ENCODE measurements at regions not wholly inside any gene's neighbourhood (a gene's known extent, or its start where the extent isn't known, plus 50 kb on each side); places are given as distances from the start of the nearest gene placed in this dataset.

- Mint-ChIP-seq H3K36me3 (ENCODE audit: low read depth) (no peaks in the 10 kb centered on the region), H3K27ac (no peak overlapping the region), H3K27me3 (ENCODE audit: low read depth, poor library complexity) (no peaks in the 10 kb centered on the region), H3K9me3 (no peaks in the 10 kb centered on the region), H3K4me1 (peaks cover 5% of the 10 kb centered on the region), H3K4me3 (no peak overlapping the region)
- no peak for DNase-seq
- no peak for TF ChIP-seq CTCF (IDR thresholded peaks at IDR 0.05)
These were observed 212.1 kb upstream of the PPP1R3A start for GRCh38 chr7:114130866-114131265.

- no peak overlapping the region for H3K4me3 Mint-ChIP-seq
- no peak for DNase-seq
- no peaks in the 10 kb centered on the region for H3K9me3 Mint-ChIP-seq
- H3K4me1 Mint-ChIP-seq = peaks cover 5% of the 10 kb centered on the region
- H3K27ac Mint-ChIP-seq = no peak overlapping the region
- TF ChIP-seq CTCF (IDR thresholded peaks at IDR 0.05) = no peak
- H3K36me3 Mint-ChIP-seq (ENCODE audit: low read depth) = no peaks in the 10 kb centered on the region
- H3K27me3 Mint-ChIP-seq (ENCODE audit: low read depth, poor library complexity) = no peaks in the 10 kb centered on the region
These were observed 210.1 kb upstream of the PPP1R3A start for GRCh38 chr7:114128880-114129279.

- Mint-ChIP-seq H3K27me3 (ENCODE audit: low read depth, poor library complexity) (no peaks in the 10 kb centered on the region), H3K4me3 (no peak overlapping the region)
These were observed 207.3 kb upstream of the PPP1R3A start for GRCh38 chr7:114126095-114126494.

GRCh38 chr7:114112806-114113205 is 194.0 kb upstream of the PPP1R3A start:
- H3K4me1 Mint-ChIP-seq = no peaks in the 10 kb centered on the region
- H3K27ac Mint-ChIP-seq = peak overlapping the region; percentile 46
- TF ChIP-seq CTCF (IDR thresholded peaks at IDR 0.05) = no peak

More at GRCh38 chr7:114126095-114126494, 207.3 kb upstream of the PPP1R3A start:
- no peak overlapping the region for H3K27ac Mint-ChIP-seq
- no peaks in the 10 kb centered on the region for H3K9me3 Mint-ChIP-seq
- peaks cover 4% of the 10 kb centered on the region for H3K4me1 Mint-ChIP-seq
- DNase-seq = no peak
- H3K36me3 Mint-ChIP-seq (ENCODE audit: low read depth) = no peaks in the 10 kb centered on the region
- no peak for TF ChIP-seq CTCF (IDR thresholded peaks at IDR 0.05)

GRCh38 chr7:114110666-114111065 is 191.9 kb upstream of the PPP1R3A start:
- Mint-ChIP-seq H3K4me3 (no peak overlapping the region), H3K27ac (no peak overlapping the region), H3K36me3 (ENCODE audit: low read depth) (no peaks in the 10 kb centered on the region), H3K9me3 (no peaks in the 10 kb centered on the region), H3K27me3 (ENCODE audit: low read depth, poor library complexity) (no peaks in the 10 kb centered on the region), H3K4me1 (no peaks in the 10 kb centered on the region)
- no peak for TF ChIP-seq CTCF (IDR thresholded peaks at IDR 0.05)
- no peak for DNase-seq

More at GRCh38 chr7:114112806-114113205, 194.0 kb upstream of the PPP1R3A start:
- H3K27me3 Mint-ChIP-seq (ENCODE audit: low read depth, poor library complexity) = no peaks in the 10 kb centered on the region
- no peak for DNase-seq
- no peaks in the 10 kb centered on the region for H3K9me3 Mint-ChIP-seq
- H3K4me3 Mint-ChIP-seq = no peak overlapping the region
- no peaks in the 10 kb centered on the region for H3K36me3 Mint-ChIP-seq (ENCODE audit: low read depth)

GRCh38 chr7:114109721-114110120 is 190.9 kb upstream of the PPP1R3A start:
- H3K27ac Mint-ChIP-seq = no peak overlapping the region
- TF ChIP-seq CTCF (IDR thresholded peaks at IDR 0.05) = no peak
- H3K4me3 Mint-ChIP-seq = no peak overlapping the region
- DNase-seq = no peak
- H3K36me3 Mint-ChIP-seq (ENCODE audit: low read depth) = no peaks in the 10 kb centered on the region
- H3K27me3 Mint-ChIP-seq (ENCODE audit: low read depth, poor library complexity) = no peaks in the 10 kb centered on the region
- H3K4me1 Mint-ChIP-seq = no peaks in the 10 kb centered on the region
- no peaks in the 10 kb centered on the region for H3K9me3 Mint-ChIP-seq
